ENCODE measurements at regions not wholly inside any gene's neighbourhood (a gene's known extent, or its start where the extent isn't known, plus 50 kb on each side); places are given as distances from the start of the nearest gene placed in this dataset.

DNA sequence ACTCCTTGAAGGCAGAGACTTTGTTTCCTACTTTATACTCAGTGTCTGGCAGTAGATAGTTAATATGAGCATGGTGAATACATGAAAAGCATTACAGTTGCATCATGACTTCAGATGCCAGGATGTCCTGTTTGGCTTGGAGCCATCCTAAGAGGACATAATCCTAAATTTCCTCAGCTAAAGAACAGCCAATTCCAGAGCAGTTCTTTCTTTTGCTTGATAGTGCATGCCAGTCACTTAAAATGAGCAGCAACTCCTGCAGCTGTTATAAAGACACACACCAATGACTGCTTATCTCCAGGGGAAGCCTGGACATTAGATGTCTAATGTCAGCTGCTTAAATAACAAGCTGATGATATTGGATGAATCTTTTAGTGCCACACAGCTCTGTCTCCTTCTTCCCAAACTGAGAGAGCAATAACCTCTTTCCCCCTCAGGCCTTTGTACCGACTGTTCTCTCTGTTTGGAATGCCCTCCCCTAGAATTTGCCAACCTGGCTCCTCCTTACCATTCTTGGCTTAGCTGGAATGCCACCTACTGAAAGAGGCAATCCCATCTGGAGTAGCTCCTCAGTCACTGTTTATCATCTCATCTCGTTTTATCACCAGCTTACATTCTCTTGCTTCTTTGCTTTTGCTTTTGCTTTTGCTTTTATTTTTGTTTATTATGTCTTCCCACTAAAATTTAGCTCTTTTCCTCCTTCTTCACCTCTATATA lies 100.8 kb upstream of the USP38 start:
- Histone ChIP-seq H3K9me3 (ENCODE audit: control insufficient read depth in 2 of 2, insufficient read depth in 1 of 2, low read length in 1 of 2) (no peaks in the 10 kb centered on the region), H3K27ac (ENCODE audit: low read depth in 1 of 2, low read length in 1 of 2) (no peak overlapping the region), H3K36me3 (ENCODE audit: control insufficient read depth in 2 of 2, insufficient read depth in 2 of 2, low read length in 1 of 2) (no peaks in the 10 kb centered on the region), H3K4me3 (ENCODE audit: low read length in 2 of 2) (no peak overlapping the region), H3K4me1 (ENCODE audit: control insufficient read depth in 2 of 2, insufficient read depth in 2 of 2, low read length in 2 of 2) (no peaks in the 10 kb centered on the region), H3K27me3 (ENCODE audit: control insufficient read depth in 2 of 2, insufficient read depth in 1 of 2, low read length in 1 of 2) (no peaks in the 10 kb centered on the region)
- 84% methylated on average over 2 of the region's 2 CpGs for WGBS
- no peak for DNase-seq (ENCODE audit: low read depth in 6 of 9, low spot score in 9 of 9)

DNA sequence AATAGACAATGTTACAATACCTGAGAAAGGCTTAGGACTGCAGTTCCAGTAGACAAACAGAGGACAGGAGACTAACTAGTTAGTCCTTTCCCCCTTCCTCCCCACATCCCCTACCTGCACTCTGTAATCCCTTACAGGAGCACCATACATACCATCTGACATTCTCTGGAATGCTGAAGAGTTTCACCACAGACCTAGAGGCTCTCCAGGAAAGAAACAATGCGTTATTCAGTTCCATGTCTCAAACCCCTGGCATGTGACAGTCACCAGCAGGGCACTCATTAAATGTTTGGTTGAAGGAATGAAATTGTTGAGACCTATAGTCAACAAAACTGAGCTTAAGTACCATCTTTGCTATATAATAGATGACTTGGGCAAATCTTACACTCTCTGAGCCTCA lies 100.2 kb upstream of the USP38 start:
- H3K36me3 ChIP-seq (ENCODE audit: control insufficient read depth in 2 of 2, insufficient read depth in 2 of 2, low read length in 1 of 2): no peaks in the 10 kb centered on the region
- H3K27ac ChIP-seq (ENCODE audit: low read depth in 1 of 2, low read length in 1 of 2): no peak overlapping the region
- no peak overlapping the region for H3K4me3 ChIP-seq (ENCODE audit: low read length in 2 of 2)
- no peak for DNase-seq (ENCODE audit: low read depth in 6 of 9, low spot score in 9 of 9)
- H3K27me3 ChIP-seq (ENCODE audit: control insufficient read depth in 2 of 2, insufficient read depth in 1 of 2, low read length in 1 of 2): no peaks in the 10 kb centered on the region
- H3K9me3 ChIP-seq (ENCODE audit: control insufficient read depth in 2 of 2, insufficient read depth in 1 of 2, low read length in 1 of 2): no peaks in the 10 kb centered on the region
- no peaks in the 10 kb centered on the region for H3K4me1 ChIP-seq (ENCODE audit: control insufficient read depth in 2 of 2, insufficient read depth in 2 of 2, low read length in 2 of 2)
- 97% methylated on average over 1 of the region's 1 CpG for WGBS

DNA sequence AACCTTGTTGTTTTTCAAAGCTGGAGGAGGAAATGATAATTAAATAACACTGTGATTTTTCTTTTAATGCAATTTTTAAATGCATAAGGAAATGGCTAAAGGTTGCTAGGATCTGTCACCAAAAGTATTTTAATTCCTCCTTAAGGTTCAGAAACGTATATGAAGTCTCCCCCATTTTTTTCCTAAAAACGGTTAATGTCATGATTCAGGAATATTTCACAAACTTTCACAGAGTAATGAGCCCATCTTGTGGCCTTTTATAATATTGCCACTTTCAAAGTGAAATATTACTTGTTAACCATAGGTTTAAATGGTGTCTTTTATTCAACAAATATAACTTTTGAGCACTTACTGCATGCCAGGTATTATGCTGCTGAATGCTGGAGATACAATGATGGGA lies 99.5 kb upstream of the USP38 start:
- Histone ChIP-seq H3K4me1 (ENCODE audit: control insufficient read depth in 2 of 2, insufficient read depth in 2 of 2, low read length in 2 of 2) (no peaks in the 10 kb centered on the region), H3K36me3 (ENCODE audit: control insufficient read depth in 2 of 2, insufficient read depth in 2 of 2, low read length in 1 of 2) (no peaks in the 10 kb centered on the region), H3K9me3 (ENCODE audit: control insufficient read depth in 2 of 2, insufficient read depth in 1 of 2, low read length in 1 of 2) (no peaks in the 10 kb centered on the region), H3K27me3 (ENCODE audit: control insufficient read depth in 2 of 2, insufficient read depth in 1 of 2, low read length in 1 of 2) (no peaks in the 10 kb centered on the region), H3K27ac (ENCODE audit: low read depth in 1 of 2, low read length in 1 of 2) (no peak overlapping the region), H3K4me3 (ENCODE audit: low read length in 2 of 2) (no peak overlapping the region)
- WGBS: 37% methylated on average over 2 of the region's 2 CpGs
- no peak for DNase-seq (ENCODE audit: low read depth in 6 of 9, low spot score in 9 of 9)

DNA sequence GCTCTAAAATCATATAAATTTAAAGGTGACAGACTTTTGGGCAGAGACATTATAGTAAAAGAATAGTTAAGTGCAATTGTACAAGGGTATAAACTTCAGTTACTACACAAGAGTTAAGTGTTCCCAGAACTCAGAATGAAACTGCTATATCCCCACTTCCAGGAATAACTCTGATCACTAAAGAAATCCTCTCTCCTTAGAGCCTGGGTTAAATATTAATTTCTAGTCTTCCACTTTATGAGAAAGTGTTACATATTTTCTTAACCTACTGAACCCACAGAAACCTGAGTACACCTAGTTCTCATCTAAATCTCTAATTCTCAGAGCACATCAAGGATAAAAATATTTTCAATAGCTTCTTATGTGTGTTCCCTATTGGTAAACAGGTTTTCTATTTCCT lies 99.1 kb upstream of the USP38 start:
- H3K27ac ChIP-seq (ENCODE audit: low read depth in 1 of 2, low read length in 1 of 2): no peak overlapping the region

DNA sequence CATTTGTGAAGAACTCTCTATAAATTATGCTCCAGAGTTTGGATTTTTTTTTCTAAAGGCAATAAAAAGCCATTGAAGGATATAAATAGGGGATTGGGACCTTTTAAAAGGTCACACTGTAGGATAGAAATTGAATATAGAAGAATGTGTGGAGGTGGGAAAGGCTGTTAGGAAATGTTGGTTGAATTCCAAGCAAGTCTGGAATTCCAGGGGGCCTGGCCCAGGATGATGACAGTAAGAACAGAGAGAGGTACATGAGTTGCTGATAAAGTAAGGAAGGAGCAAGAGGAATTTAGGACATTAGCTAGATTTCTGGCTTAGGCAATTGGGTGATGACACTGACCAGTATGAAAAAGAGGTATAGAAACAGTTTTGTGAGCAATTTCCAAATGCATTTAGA lies 95.4 kb upstream of the USP38 start:
- H3K9me3 ChIP-seq (ENCODE audit: control insufficient read depth in 2 of 2, insufficient read depth in 1 of 2, low read length in 1 of 2): no peaks in the 10 kb centered on the region
- no peaks in the 10 kb centered on the region for H3K36me3 ChIP-seq (ENCODE audit: control insufficient read depth in 2 of 2, insufficient read depth in 2 of 2, low read length in 1 of 2)
- no peak for DNase-seq (ENCODE audit: low read depth in 6 of 9, low spot score in 9 of 9)
- no peak overlapping the region for H3K27ac ChIP-seq (ENCODE audit: low read depth in 1 of 2, low read length in 1 of 2)
- no peaks in the 10 kb centered on the region for H3K27me3 ChIP-seq (ENCODE audit: control insufficient read depth in 2 of 2, insufficient read depth in 1 of 2, low read length in 1 of 2)
- H3K4me1 ChIP-seq (ENCODE audit: control insufficient read depth in 2 of 2, insufficient read depth in 2 of 2, low read length in 2 of 2): no peaks in the 10 kb centered on the region
- H3K4me3 ChIP-seq (ENCODE audit: low read length in 2 of 2): no peak overlapping the region

More for the DNA sequence above, 99.1 kb upstream of the USP38 start:
- H3K4me1 ChIP-seq (ENCODE audit: control insufficient read depth in 2 of 2, insufficient read depth in 2 of 2, low read length in 2 of 2): no peaks in the 10 kb centered on the region
- no peak for DNase-seq (ENCODE audit: low read depth in 6 of 9, low spot score in 9 of 9)
- H3K27me3 ChIP-seq (ENCODE audit: control insufficient read depth in 2 of 2, insufficient read depth in 1 of 2, low read length in 1 of 2): no peaks in the 10 kb centered on the region
- no peaks in the 10 kb centered on the region for H3K9me3 ChIP-seq (ENCODE audit: control insufficient read depth in 2 of 2, insufficient read depth in 1 of 2, low read length in 1 of 2)
- H3K36me3 ChIP-seq (ENCODE audit: control insufficient read depth in 2 of 2, insufficient read depth in 2 of 2, low read length in 1 of 2): no peaks in the 10 kb centered on the region
- H3K4me3 ChIP-seq (ENCODE audit: low read length in 2 of 2): no peak overlapping the region

DNA sequence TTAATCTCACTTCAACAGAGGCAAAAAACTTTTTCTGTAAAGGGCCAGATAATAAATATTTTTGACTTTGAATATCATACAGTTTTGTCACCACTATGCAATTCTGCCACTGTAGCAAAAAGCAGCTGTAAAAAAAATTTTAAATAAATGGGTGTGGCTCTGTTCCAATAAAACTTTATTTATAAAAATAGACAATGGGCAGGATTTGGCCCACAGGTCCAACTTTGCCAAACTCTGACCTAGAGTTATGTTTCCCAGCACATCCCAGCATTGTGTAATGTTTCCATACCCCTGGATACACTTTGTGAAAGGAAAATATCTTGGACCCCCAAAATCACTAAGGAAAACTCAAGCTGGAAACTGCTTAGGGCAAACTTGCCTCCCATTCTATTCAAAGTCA lies 94.9 kb upstream of the USP38 start:
- Histone ChIP-seq H3K4me3 (ENCODE audit: low read length in 2 of 2) (no peak overlapping the region), H3K36me3 (ENCODE audit: control insufficient read depth in 2 of 2, insufficient read depth in 2 of 2, low read length in 1 of 2) (no peaks in the 10 kb centered on the region), H3K27ac (ENCODE audit: low read depth in 1 of 2, low read length in 1 of 2) (no peak overlapping the region), H3K4me1 (ENCODE audit: control insufficient read depth in 2 of 2, insufficient read depth in 2 of 2, low read length in 2 of 2) (no peaks in the 10 kb centered on the region), H3K27me3 (ENCODE audit: control insufficient read depth in 2 of 2, insufficient read depth in 1 of 2, low read length in 1 of 2) (no peaks in the 10 kb centered on the region), H3K9me3 (ENCODE audit: control insufficient read depth in 2 of 2, insufficient read depth in 1 of 2, low read length in 1 of 2) (no peaks in the 10 kb centered on the region)
- DNase-seq (ENCODE audit: low read depth in 6 of 9, low spot score in 9 of 9): no peak

DNA sequence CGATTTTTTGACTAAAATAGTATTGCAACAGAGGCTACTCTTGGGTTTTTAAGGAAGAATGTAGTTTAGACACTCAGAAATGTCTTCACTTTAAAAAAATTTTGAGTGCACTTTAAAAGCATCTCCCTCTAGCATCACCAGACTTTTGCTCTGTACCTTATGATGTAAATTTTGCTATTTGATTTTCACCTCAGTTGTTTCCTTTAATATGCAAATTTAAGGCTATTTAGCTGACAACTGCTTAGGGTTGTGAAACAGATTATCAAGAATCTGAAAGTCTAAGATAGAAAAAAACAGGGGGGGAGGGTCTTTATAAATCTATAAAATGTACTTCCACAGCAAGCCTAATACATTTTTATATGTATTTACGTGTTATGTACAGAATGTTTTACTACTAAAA lies 92.9 kb upstream of the USP38 start:
- Histone ChIP-seq H3K9me3 (ENCODE audit: control insufficient read depth in 2 of 2, insufficient read depth in 1 of 2, low read length in 1 of 2) (no peaks in the 10 kb centered on the region), H3K4me3 (ENCODE audit: low read length in 2 of 2) (no peak overlapping the region), H3K36me3 (ENCODE audit: control insufficient read depth in 2 of 2, insufficient read depth in 2 of 2, low read length in 1 of 2) (no peaks in the 10 kb centered on the region), H3K27ac (ENCODE audit: low read depth in 1 of 2, low read length in 1 of 2) (no peak overlapping the region), H3K27me3 (ENCODE audit: control insufficient read depth in 2 of 2, insufficient read depth in 1 of 2, low read length in 1 of 2) (no peaks in the 10 kb centered on the region), H3K4me1 (ENCODE audit: control insufficient read depth in 2 of 2, insufficient read depth in 2 of 2, low read length in 2 of 2) (no peaks in the 10 kb centered on the region)
- 94% methylated on average over 2 of the region's 2 CpGs for WGBS
- no peak for DNase-seq (ENCODE audit: low read depth in 6 of 9, low spot score in 9 of 9)

DNA sequence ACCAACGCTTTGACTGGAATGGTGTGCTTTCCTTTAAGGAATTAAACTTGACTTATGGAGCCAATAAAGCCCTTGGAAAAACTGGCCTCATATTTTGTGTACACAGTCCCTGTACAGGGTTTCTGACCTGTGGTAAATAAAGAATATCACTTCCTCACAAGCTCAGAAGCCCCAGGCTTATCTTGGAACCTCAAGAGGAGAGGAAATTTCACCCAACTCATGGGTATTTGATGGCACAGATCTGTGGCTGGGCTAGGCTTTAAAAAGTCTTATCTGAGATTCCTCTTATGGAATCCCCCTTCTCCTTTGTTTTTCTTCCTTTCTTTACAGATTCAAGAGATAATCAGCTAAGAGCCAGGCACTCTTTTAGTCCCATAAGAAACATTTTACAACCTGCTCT lies 89.3 kb upstream of the USP38 start:
- Histone ChIP-seq H3K4me3 (ENCODE audit: low read length in 2 of 2) (no peak overlapping the region), H3K36me3 (ENCODE audit: control insufficient read depth in 2 of 2, insufficient read depth in 2 of 2, low read length in 1 of 2) (no peaks in the 10 kb centered on the region), H3K27me3 (ENCODE audit: control insufficient read depth in 2 of 2, insufficient read depth in 1 of 2, low read length in 1 of 2) (no peaks in the 10 kb centered on the region), H3K9me3 (ENCODE audit: control insufficient read depth in 2 of 2, insufficient read depth in 1 of 2, low read length in 1 of 2) (no peaks in the 10 kb centered on the region), H3K27ac (ENCODE audit: low read depth in 1 of 2, low read length in 1 of 2) (no peak overlapping the region), H3K4me1 (ENCODE audit: control insufficient read depth in 2 of 2, insufficient read depth in 2 of 2, low read length in 2 of 2) (no peaks in the 10 kb centered on the region)
- DNase-seq (ENCODE audit: low read depth in 6 of 9, low spot score in 9 of 9): no peak
- 96% methylated on average over 1 of the region's 1 CpG for WGBS

DNA sequence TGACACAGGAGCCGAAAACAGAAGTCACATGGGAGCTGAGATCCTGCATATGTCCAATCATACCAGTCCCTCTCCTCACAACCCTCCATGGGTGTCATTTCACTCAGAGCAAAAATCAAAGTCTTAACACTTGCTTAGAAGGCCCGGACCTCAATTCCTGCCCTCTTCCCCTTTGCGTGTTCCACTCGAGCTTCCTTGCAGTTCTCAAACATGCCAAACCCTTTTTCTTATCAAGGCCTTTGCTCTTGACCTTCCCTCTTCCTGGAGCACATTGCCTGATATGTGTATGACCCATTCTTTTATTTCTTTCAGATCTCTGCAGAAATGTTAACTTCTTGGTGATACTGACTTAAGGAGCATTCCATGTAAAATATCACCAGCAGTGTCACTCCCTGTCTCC lies 87.0 kb upstream of the USP38 start:
- Histone ChIP-seq H3K27ac (ENCODE audit: low read depth in 1 of 2, low read length in 1 of 2) (no peak overlapping the region), H3K4me3 (ENCODE audit: low read length in 2 of 2) (no peak overlapping the region), H3K9me3 (ENCODE audit: control insufficient read depth in 2 of 2, insufficient read depth in 1 of 2, low read length in 1 of 2) (no peaks in the 10 kb centered on the region), H3K4me1 (ENCODE audit: control insufficient read depth in 2 of 2, insufficient read depth in 2 of 2, low read length in 2 of 2) (no peaks in the 10 kb centered on the region), H3K36me3 (ENCODE audit: control insufficient read depth in 2 of 2, insufficient read depth in 2 of 2, low read length in 1 of 2) (no peaks in the 10 kb centered on the region), H3K27me3 (ENCODE audit: control insufficient read depth in 2 of 2, insufficient read depth in 1 of 2, low read length in 1 of 2) (no peaks in the 10 kb centered on the region)
- 85% methylated on average over 4 of the region's 4 CpGs for WGBS
- no peak for DNase-seq (ENCODE audit: low read depth in 6 of 9, low spot score in 9 of 9)

DNA sequence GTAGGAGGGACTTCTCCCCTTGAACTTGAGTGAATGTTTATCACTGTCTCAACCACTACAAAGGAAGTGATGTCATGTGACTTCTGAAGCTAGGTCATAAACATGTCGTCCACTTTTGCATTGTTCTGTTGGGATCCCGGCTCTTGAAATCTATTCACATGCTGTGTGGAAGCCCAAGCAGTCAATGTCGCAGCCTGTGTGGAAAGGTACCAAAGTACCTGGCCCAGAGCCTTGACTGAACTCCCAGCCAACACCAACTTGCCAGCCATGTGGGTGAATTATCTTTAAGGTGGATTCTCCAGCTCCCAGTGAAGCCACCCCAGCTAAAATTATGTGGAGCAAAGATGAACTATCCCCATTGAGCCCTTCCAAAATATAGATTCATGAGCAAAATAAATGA lies 85.0 kb upstream of the USP38 start:
- Histone ChIP-seq H3K27me3 (ENCODE audit: control insufficient read depth in 2 of 2, insufficient read depth in 1 of 2, low read length in 1 of 2) (no peaks in the 10 kb centered on the region), H3K36me3 (ENCODE audit: control insufficient read depth in 2 of 2, insufficient read depth in 2 of 2, low read length in 1 of 2) (no peaks in the 10 kb centered on the region), H3K4me3 (ENCODE audit: low read length in 2 of 2) (no peak overlapping the region), H3K27ac (ENCODE audit: low read depth in 1 of 2, low read length in 1 of 2) (no peak overlapping the region), H3K4me1 (ENCODE audit: control insufficient read depth in 2 of 2, insufficient read depth in 2 of 2, low read length in 2 of 2) (no peaks in the 10 kb centered on the region), H3K9me3 (ENCODE audit: control insufficient read depth in 2 of 2, insufficient read depth in 1 of 2, low read length in 1 of 2) (no peaks in the 10 kb centered on the region)
- WGBS: 77% methylated on average over 3 of the region's 3 CpGs
- no peak for DNase-seq (ENCODE audit: low read depth in 6 of 9, low spot score in 9 of 9)
